ENCODE measurements at regions not wholly inside any gene's neighbourhood (a gene's known extent, or its start where the extent isn't known, plus 50 kb on each side); places are given as distances from the start of the nearest gene placed in this dataset.
"Not testable (repeated sequence)": the region's sequence is repeated elsewhere in the genome, so short reads cannot be mapped to it uniquely, and the experiment has no call there.

GRCh38 chr2:84126084-84126483, 333.0 kb downstream of the SUCLG1 start:
- no peak overlapping the region for H3K27ac Mint-ChIP-seq
- H3K4me3 ChIP-seq (ENCODE audit: low read length in 2 of 2): no peak overlapping the region
- peaks cover 6 to 9% of the 10 kb centered on the region in 2 donors for H3K27me3 Mint-ChIP-seq
- peaks cover 0 to 2% (median 0%) of the 10 kb centered on the region in 8 donors for H3K9me3 Mint-ChIP-seq
- no peaks in the 10 kb centered on the region for H3K4me1 Mint-ChIP-seq
- CTCF ChIA-PET (ENCODE audit: partially characterized antibody): no interaction called here
- H3K36me3 Mint-ChIP-seq: no peaks in the 10 kb centered on the region
- H3K27ac ChIP-seq (ENCODE audit: low read depth, low read length): no peak overlapping the region
- POLR2A ChIA-PET (ENCODE audit: partially characterized antibody): no interaction called here
- H3K4me1 ChIP-seq (ENCODE audit: insufficient read depth, low read length): no peaks in the 10 kb centered on the region
- no peaks in the 10 kb centered on the region for H3K27me3 ChIP-seq (ENCODE audit: insufficient read depth, low read length)
- no peaks in the 10 kb centered on the region for H3K36me3 ChIP-seq (ENCODE audit: insufficient read depth, low read length)
- H3K4me3 Mint-ChIP-seq: no peak overlapping the region
- no peak for DNase-seq
- intact Hi-C loops (cut with micrococcal nuclease): no loop called here
- no peaks in the 10 kb centered on the region for H3K9me3 ChIP-seq (ENCODE audit: control insufficient read depth in 1 of 2, low read length in 2 of 2)

- no peak overlapping the region for H3K27ac Mint-ChIP-seq
- peaks cover under 1 to 4% of the 10 kb centered on the region in 2 donors for H3K27me3 Mint-ChIP-seq
- H3K9me3 Mint-ChIP-seq: peaks cover 3 to 10% (median 7%) of the 10 kb centered on the region in 8 donors
- ChIA-PET POLR2A (ENCODE audit: partially characterized antibody) (no interaction called here), CTCF (ENCODE audit: partially characterized antibody) (no interaction called here)
- no peaks in the 10 kb centered on the region for H3K27me3 ChIP-seq (ENCODE audit: insufficient read depth, low read length)
- no peak overlapping the region for H3K4me3 ChIP-seq (ENCODE audit: low read length in 2 of 2)
- H3K36me3 Mint-ChIP-seq: no peaks in the 10 kb centered on the region
- intact Hi-C loops (cut with micrococcal nuclease): no loop called here
- no peak overlapping the region for H3K27ac ChIP-seq (ENCODE audit: low read depth, low read length)
- no peaks in the 10 kb centered on the region for H3K9me3 ChIP-seq (ENCODE audit: control insufficient read depth in 1 of 2, low read length in 2 of 2)
- DNase-seq: no peak
- H3K4me3 Mint-ChIP-seq: no peak overlapping the region
- no peaks in the 10 kb centered on the region for H3K4me1 Mint-ChIP-seq
- H3K4me1 ChIP-seq (ENCODE audit: insufficient read depth, low read length): no peaks in the 10 kb centered on the region
- no peaks in the 10 kb centered on the region for H3K36me3 ChIP-seq (ENCODE audit: insufficient read depth, low read length)
These were observed 342.9 kb downstream of the SUCLG1 start for GRCh38 chr2:84116143-84116542.

GRCh38 chr2:84115173-84115857, 343.8 kb downstream of the SUCLG1 start:
- Histone ChIP-seq H3K27me3 (ENCODE audit: insufficient read depth, low read length) (no peaks in the 10 kb centered on the region), H3K4me1 (ENCODE audit: insufficient read depth, low read length) (no peaks in the 10 kb centered on the region), H3K9me3 (ENCODE audit: control insufficient read depth in 1 of 2, low read length in 2 of 2) (no peaks in the 10 kb centered on the region), H3K4me3 (ENCODE audit: low read length in 2 of 2) (no peak overlapping the region), H3K27ac (ENCODE audit: low read depth, low read length) (no peak overlapping the region), H3K36me3 (ENCODE audit: insufficient read depth, low read length) (no peaks in the 10 kb centered on the region)
- DNase-seq: no peak
- H3K4me3 Mint-ChIP-seq: no peak overlapping the region
- intact Hi-C loops (cut with micrococcal nuclease): no loop called here
- H3K9me3 Mint-ChIP-seq: peaks cover 3 to 10% (median 7%) of the 10 kb centered on the region in 8 donors
- H3K36me3 Mint-ChIP-seq: no peaks in the 10 kb centered on the region
- no peaks in the 10 kb centered on the region for H3K4me1 Mint-ChIP-seq
- POLR2A ChIA-PET (ENCODE audit: partially characterized antibody): no interaction called here
- H3K27me3 Mint-ChIP-seq: peaks cover 0 to 2% of the 10 kb centered on the region in 2 donors
- no peak overlapping the region for H3K27ac Mint-ChIP-seq
- CTCF ChIA-PET (ENCODE audit: partially characterized antibody): no interaction called here

DNA sequence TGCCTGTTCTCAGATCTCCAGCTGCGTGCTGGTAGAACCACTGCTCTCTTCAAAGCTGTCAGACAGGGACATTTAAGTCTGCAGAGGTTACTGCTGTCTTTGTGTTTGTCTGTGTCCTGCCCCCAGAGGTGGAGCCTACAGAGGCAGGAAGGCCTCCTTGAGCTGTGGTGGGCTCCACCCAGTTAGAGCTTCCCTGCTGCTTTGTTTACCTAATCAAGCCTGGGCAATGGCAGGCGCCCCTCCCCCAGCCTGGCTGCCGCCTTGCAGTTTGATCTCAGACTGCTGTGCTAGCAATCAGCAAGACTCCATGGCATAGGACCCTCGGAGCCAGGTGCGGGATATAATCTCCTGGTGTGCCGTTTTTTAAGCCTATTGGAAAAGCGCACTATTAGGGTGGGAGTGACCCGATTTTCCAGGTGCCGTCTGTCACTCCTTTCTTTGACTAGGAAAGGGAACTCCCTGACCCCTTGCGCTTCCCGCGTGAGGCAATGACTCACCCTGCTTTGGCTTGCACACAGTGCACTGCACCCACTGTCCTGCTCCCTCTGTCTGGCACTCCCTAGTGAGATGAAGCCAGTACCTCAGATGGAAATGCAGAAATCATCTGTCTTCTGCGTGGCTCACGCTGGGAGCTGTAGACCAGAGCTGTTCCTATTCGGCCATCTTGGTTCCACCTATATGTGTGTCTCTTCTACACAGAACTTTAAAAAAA, 355.1 kb downstream of the SUCLG1 start:
- H3K9me3 ChIP-seq (ENCODE audit: control insufficient read depth in 1 of 2, low read length in 2 of 2); DNase-seq; H3K36me3 ChIP-seq (ENCODE audit: insufficient read depth, low read length); H3K4me3 ChIP-seq (ENCODE audit: low read length in 2 of 2); H3K36me3 Mint-ChIP-seq; intact Hi-C loops (cut with micrococcal nuclease); H3K27ac ChIP-seq (ENCODE audit: low read depth, low read length); H3K27ac Mint-ChIP-seq; CTCF ChIA-PET (ENCODE audit: partially characterized antibody); H3K4me1 Mint-ChIP-seq; H3K27me3 ChIP-seq (ENCODE audit: insufficient read depth, low read length); H3K4me3 Mint-ChIP-seq; H3K27me3 Mint-ChIP-seq; H3K4me1 ChIP-seq (ENCODE audit: insufficient read depth, low read length); POLR2A ChIA-PET (ENCODE audit: partially characterized antibody): not testable (repeated sequence)
- H3K9me3 Mint-ChIP-seq: peaks cover 2 to 17% (median 12%) of the 10 kb centered on the region in 8 donors

- Histone ChIP-seq H3K27ac (ENCODE audit: low read depth, low read length) (no peak overlapping the region), H3K4me3 (ENCODE audit: low read length in 2 of 2) (no peak overlapping the region), H3K9me3 (ENCODE audit: control insufficient read depth in 1 of 2, low read length in 2 of 2) (no peaks in the 10 kb centered on the region), H3K36me3 (ENCODE audit: insufficient read depth, low read length) (no peaks in the 10 kb centered on the region), H3K4me1 (ENCODE audit: insufficient read depth, low read length) (no peaks in the 10 kb centered on the region), H3K27me3 (ENCODE audit: insufficient read depth, low read length) (no peaks in the 10 kb centered on the region)
- no peak overlapping the region for H3K27ac Mint-ChIP-seq
- H3K4me1 Mint-ChIP-seq: no peaks in the 10 kb centered on the region
- H3K9me3 Mint-ChIP-seq: peaks cover 2 to 16% (median 12%) of the 10 kb centered on the region in 8 donors
- ChIA-PET CTCF (ENCODE audit: partially characterized antibody) (no interaction called here), POLR2A (ENCODE audit: partially characterized antibody) (no interaction called here)
- H3K4me3 Mint-ChIP-seq: no peak overlapping the region
- DNase-seq: no peak
- peaks cover 0 to 2% of the 10 kb centered on the region in 2 donors for H3K36me3 Mint-ChIP-seq
- intact Hi-C loops (cut with micrococcal nuclease): no loop called here
- H3K27me3 Mint-ChIP-seq: peaks cover 1 to 5% of the 10 kb centered on the region in 2 donors
These were observed 356.8 kb downstream of the SUCLG1 start for GRCh38 chr2:84102274-84102673.

DNA sequence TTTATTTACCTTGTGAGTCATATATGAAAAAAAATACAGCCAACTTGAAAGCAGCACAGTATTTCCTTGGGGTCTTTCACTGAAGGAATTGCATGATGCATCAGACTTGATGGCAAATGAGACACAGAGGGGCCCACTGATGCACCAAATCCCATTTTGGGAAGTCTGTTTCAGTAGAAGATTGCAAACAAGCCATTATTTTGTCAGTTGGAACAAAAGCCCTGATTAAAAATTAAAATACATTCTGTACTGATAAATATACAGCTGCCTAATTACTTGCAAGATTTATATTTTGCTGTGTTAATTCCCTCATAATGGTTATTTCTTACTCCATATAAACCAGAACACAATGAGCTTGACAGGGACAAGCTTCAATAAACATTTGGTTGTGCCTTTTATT, 370.4 kb downstream of the SUCLG1 start:
- Histone ChIP-seq H3K9me3 (ENCODE audit: control insufficient read depth in 1 of 2, low read length in 2 of 2) (no peaks in the 10 kb centered on the region), H3K4me3 (ENCODE audit: low read length in 2 of 2) (no peak overlapping the region), H3K27me3 (ENCODE audit: insufficient read depth, low read length) (no peaks in the 10 kb centered on the region), H3K36me3 (ENCODE audit: insufficient read depth, low read length) (no peaks in the 10 kb centered on the region), H3K4me1 (ENCODE audit: insufficient read depth, low read length) (no peaks in the 10 kb centered on the region), H3K27ac (ENCODE audit: low read depth, low read length) (no peak overlapping the region)
- Mint-ChIP-seq H3K27ac (no peak overlapping the region), H3K4me1 (no peaks in the 10 kb centered on the region), H3K27me3 (peaks cover 6 to 8% of the 10 kb centered on the region in 2 donors), H3K9me3 (peaks cover 0 to 20% (median 4%) of the 10 kb centered on the region in 8 donors), H3K4me3 (no peak overlapping the region), H3K36me3 (no peaks in the 10 kb centered on the region)
- ChIA-PET POLR2A (ENCODE audit: partially characterized antibody) (no interaction called here), CTCF (ENCODE audit: partially characterized antibody) (no interaction called here)
- intact Hi-C loops (cut with micrococcal nuclease): no loop called here
- DNase-seq: no peak

DNA sequence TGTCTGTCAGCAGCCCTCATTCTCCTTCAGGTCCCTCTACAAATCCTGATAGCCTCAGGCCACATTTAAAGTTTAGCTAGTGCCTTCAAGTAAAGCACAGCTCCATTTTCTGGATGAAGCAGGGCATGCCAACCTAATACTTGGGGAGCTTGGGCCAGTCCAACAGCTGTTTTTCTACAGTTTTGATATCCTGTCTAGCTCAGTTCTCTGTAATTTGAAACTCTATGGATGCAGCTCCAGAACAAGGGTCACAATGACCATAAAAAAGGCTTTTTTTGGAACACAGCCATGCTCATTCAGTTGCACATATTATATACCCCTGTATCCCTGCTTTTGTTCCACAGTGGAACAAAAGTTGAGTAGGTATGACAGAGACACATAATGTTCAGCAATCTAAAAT, 373.5 kb downstream of the SUCLG1 start:
- Histone ChIP-seq H3K4me1 (ENCODE audit: insufficient read depth, low read length) (no peaks in the 10 kb centered on the region), H3K4me3 (ENCODE audit: low read length in 2 of 2) (no peak overlapping the region), H3K9me3 (ENCODE audit: control insufficient read depth in 1 of 2, low read length in 2 of 2) (no peaks in the 10 kb centered on the region), H3K27me3 (ENCODE audit: insufficient read depth, low read length) (peaks cover 4% of the 10 kb centered on the region), H3K27ac (ENCODE audit: low read depth, low read length) (no peak overlapping the region), H3K36me3 (ENCODE audit: insufficient read depth, low read length) (no peaks in the 10 kb centered on the region)
- intact Hi-C loops (cut with micrococcal nuclease): no loop called here
- Mint-ChIP-seq H3K27me3 (peaks cover 3 to 8% of the 10 kb centered on the region in 2 donors), H3K36me3 (no peaks in the 10 kb centered on the region), H3K4me1 (no peaks in the 10 kb centered on the region), H3K27ac (no peak overlapping the region), H3K4me3 (no peak overlapping the region), H3K9me3 (peaks cover 0 to 3% (median 0%) of the 10 kb centered on the region in 8 donors)
- DNase-seq: no peak
- ChIA-PET CTCF (ENCODE audit: partially characterized antibody) (no interaction called here), POLR2A (ENCODE audit: partially characterized antibody) (no interaction called here)

Data from CD4-positive, alpha-beta memory T cell (primary cell).